ENCODE measurements at regions not wholly inside any gene's neighbourhood (a gene's known extent, or its start where the extent isn't known, plus 50 kb on each side); places are given as distances from the start of the nearest gene placed in this dataset.

- no peak for DNase-seq
These were observed 127.6 kb upstream of the MED13L start for GRCh38 chr12:116404913-116405611.

- no peak for DNase-seq
These were observed 129.0 kb upstream of the MED13L start for GRCh38 chr12:116406529-116406928.

- no peak for DNase-seq
These were observed 131.2 kb upstream of the MED13L start for GRCh38 chr12:116408489-116409250.

GRCh38 chr12:116411977-116412376 lies 134.5 kb upstream of the MED13L start:
- DNase-seq: no peak

GRCh38 chr12:116414891-116415290 lies 137.4 kb upstream of the MED13L start:
- no peak for DNase-seq

- DNase-seq: no peak
These were observed 138.1 kb upstream of the MED13L start for GRCh38 chr12:116415408-116416108.

GRCh38 chr12:116416166-116416565 lies 138.7 kb upstream of the MED13L start:
- DNase-seq: no peak

DNA sequence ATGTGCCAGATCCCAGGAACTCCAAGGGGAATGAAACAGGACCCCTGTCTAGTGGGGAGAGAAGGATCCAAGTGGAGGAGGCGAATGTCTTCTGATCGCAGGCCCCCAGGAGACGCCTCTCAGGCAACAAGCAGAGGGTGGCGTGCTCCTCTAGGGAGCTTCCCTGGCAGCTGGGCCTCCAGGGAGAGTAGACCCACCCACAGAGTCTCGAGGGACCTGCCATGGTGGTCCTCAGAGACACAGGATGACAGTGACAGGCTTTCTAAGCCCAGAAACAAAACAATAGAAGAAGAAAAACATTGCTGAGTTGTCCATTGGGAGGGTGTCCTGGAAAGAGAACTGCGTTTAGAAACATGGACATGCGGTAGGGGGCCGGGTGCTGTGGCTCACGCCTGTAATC lies 140.6 kb upstream of the MAP1LC3B2 start:
- DNase-seq: no peak

DNA sequence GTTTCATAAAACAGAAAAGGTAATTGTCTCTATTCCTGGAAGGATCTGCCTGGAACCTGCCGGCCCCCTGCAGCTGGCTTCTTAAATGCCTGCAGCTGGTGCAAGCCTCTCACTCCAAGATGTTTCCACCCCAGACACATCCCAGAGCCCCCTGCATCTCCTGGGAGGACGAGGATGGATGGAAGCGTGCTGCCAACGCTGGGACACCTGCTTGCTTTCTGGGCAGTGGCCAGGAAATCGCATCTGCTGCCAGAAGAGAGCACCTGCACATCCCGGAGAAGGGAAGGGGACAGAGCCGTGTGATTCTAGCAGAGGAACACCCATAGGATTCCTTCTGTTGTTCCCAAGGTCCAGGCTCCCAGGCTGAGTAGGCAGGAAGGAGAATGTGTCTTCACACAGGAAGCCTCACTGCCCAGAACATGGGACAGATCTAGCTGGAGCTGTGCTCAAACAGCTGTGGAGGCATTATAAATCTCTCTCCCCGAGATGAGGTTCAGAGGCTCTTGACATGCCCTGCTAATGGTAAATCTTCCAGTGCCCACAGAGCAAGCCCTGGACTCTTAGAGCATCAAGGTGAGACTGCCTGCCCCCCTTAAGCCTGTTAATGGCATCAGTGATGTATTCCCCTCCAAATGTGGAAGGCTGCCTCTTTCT lies 138.8 kb upstream of the MAP1LC3B2 start:
- DNase-seq: no peak

DNA sequence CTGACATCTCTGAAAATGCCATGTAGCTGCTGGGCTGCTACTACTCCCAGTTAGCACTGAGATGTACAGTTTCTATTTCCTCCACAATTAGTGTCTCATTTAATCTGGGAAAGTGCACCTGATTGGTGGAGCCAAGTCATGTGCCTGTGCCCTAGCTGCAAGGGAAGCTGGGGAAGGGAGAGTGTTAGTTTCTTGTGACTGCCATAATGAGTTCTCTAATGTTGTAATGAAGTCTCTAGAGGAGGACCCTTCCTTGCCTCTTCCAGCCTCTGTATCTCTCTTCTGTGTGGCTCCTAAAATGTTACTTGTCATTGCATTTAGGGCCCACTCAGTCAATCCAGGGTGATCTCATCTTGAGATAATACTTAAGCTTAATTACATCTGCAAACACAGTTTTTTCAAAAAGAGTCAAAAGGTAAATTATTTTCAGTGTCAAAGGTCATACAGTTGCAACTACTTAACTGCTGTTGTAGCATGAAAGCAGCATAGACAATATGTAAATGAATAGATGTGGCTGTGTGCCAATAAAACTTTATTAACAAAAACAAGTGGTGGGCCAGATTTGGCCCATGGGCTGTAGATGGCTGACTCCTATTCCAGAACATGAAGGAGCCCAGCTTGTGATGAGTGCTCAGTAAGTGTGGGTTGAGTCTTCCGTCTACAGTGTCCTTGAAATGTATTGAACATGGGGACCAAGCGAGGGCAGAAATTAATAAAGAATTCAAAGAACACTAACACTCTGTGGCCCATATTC lies 137.2 kb upstream of the MAP1LC3B2 start:
- no peak for DNase-seq

DNA sequence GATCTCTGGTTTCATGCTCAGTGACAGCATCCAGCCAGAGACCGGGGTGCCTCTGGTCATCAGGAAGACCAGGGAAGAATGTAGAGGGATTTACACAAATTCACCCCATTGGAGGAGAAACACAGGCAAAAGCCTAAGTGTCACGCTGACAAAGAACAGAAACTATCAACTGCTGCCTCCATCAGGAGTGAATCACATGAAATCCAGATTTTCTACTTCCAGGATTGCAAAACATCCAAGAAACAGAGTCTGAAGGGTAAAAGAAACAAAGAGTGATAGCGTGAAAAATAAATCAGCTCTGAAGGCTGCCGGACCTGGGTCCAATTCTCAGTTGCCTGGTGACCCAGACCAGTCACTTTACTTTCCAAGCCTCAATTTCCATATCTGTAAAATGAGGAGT lies 136.1 kb upstream of the MAP1LC3B2 start:
- DNase-seq: no peak

GRCh38 chr12:116425256-116426193 lies 133.7 kb upstream of the MAP1LC3B2 start:
- no peak for DNase-seq

- no peak for DNase-seq
These were observed 132.6 kb upstream of the MAP1LC3B2 start for GRCh38 chr12:116426391-116427136.

- no peak for DNase-seq
These were observed 131.8 kb upstream of the MAP1LC3B2 start for GRCh38 chr12:116427200-116427930.

DNA sequence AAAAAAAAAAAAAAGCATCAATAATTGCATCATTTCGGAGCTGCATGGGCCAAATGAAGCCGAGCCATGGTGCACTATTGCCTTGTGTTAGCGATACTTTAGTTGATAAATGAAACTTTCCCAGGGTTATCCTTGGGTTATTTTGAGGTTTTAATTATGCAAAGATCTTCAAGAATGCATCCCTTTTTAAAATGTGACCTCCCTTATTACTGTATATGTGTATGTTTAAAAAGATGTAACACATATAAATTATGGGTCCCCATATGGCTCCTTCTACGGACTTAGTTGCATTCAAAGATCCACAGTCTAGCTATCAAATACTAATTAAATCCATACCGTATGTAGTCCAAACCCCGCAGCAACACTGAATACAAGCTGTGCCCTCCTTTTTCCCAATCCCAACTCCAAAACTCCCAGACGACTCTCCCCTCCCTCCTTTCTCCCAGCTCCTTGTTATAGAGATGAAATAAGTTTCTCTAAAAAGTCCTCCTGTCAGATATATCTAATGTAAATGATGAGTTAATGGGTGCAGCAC lies 129.3 kb upstream of the MAP1LC3B2 start:
- DNase-seq: no peak

DNA sequence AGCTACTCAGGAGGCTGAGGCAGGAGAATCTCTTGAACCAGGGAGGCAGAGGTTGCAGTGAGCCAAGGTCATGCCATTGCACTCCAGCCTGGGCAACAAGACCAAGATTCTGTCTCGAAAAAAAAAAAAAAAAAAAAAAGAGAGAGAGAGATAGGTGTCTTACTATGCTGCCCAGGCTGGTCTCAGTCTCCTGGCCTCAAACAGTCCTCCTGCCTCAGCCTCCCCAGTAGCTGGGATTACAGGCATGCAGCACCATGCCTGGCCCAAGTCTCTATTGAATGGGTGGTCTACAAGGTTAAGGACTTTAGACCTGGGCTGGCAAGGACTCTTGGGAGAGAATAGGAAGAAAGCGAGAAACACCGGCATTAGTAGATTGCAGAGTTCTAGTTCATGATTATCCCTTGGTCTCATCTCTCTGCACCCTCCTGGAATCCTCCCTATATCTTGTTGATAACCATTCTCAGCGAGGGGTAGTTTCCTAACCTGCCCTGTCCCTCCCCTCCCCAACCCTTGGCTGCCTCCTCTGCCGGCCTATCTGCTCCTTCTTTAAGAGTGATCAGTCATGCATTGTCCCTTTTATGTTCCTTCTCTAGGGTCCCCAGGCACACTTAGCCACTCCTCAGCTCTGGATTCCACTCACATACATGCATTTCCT lies 128.1 kb upstream of the MAP1LC3B2 start:
- no peak for DNase-seq

DNA sequence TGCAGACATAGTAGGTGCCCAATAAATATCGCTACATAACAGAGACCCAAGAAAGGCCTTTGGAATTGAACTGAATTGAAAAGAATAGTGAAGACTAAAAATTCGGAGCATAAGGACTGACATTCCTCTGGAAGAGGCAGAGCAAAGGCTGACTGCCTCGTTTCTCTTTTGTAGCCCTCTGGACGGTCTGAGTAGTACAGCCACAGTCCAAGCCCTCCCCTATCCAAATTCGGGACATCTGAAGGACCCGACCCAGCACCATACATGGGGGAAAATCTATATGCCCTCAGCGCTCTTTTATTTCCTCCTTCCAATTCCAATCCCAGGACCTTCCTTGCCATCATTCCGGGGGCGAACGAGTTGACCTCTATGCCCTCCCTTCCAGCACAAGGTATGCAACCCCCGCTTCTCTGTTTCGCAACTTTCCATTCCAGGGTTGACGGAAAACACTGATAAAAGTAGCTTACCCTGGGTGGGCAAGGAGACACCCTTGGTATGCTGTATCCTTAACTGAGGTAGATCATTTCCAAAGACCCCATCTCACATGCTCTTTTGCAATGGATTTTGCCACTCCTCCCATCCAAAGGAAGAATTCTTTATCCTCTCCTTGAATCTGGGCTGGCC lies 127.4 kb upstream of the MAP1LC3B2 start:
- no peak for DNase-seq

- DNase-seq: no peak
These were observed 126.8 kb upstream of the MAP1LC3B2 start for GRCh38 chr12:116432314-116432750.

DNA sequence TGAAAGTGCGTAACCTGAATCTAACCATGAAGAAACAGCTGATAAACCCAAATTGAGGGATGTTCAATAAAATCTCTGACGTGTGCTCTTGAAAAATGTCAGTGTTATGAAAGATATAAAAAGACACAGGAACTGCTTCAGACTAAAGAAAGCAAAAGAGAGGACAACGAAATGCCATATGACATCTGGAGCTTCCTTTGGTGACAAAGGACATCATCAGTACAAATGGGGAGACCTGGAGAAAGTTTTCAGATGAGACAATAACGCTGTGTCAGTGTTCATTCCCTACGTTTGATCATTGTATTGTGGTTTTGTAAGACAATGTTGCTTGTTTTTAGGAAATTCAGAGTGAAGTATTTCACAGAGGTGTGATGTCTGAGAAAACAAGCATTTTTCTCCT lies 125.9 kb upstream of the MAP1LC3B2 start:
- no peak for DNase-seq

Data from DMS 273 treated with DMSO at 0.1 percent for 48 hours (cell line).